ENCODE measurements at regions not wholly inside any gene's neighbourhood (a gene's known extent, or its start where the extent isn't known, plus 50 kb on each side); places are given as distances from the start of the nearest gene placed in this dataset.

DNA sequence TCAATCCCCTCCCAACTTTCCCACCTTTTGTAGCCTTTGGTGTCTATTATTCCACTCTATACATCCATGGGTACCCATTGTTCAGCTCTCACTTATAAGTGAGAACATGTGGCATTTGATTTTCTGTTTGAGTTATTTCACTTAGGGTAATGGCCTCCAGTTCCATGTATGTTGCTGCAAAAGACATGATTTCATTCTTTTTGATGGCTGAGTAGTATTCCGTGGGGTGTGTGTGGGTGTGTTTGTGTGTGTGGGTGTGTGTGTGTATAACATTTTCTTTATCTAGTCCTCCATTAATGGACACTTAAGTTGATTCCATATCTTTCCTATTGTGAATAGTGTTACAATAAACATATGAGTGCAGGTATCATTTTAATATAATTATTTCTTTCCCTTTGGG lies 157.5 kb upstream of the FSTL4 start:
- TF ChIP-seq CTCF (IDR thresholded peaks at IDR 0.05) (no peak), POLR2A (IDR thresholded peaks at IDR 0.05) (no peak)

All from uterus (tissue), 2 donors.